ENCODE measurements at regions not wholly inside any gene's neighbourhood (a gene's known extent, or its start where the extent isn't known, plus 50 kb on each side); places are given as distances from the start of the nearest gene placed in this dataset.

DNA sequence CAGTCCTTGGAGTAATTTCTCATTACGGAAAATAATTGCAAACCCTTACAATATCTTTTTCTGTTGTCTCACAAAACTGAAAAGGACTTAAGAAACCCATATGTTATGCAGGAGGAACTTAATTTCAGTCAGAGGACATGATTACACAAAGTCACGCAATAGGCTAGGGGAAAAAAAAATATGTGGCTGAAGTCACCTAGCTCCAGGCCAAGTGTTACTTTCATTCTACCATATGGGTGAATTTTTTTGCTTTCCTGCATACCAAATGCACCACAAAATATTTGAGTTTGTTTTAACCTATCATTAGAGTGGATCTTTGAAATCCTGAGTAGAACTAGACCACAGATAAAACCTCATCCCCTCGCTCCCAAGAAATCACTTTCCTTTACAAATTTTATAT is 523.5 kb downstream of the CAAP1 start:
- DNase-seq (ENCODE audit: low spot score): no peak
- in situ Hi-C loops (cut with MboI; ENCODE audit: low pct_unique_long_range_greater_than_20kb, low sequenced_read_pairs, unreplicated experiment): no loop called here
- TF ChIP-seq, protein P1, sequence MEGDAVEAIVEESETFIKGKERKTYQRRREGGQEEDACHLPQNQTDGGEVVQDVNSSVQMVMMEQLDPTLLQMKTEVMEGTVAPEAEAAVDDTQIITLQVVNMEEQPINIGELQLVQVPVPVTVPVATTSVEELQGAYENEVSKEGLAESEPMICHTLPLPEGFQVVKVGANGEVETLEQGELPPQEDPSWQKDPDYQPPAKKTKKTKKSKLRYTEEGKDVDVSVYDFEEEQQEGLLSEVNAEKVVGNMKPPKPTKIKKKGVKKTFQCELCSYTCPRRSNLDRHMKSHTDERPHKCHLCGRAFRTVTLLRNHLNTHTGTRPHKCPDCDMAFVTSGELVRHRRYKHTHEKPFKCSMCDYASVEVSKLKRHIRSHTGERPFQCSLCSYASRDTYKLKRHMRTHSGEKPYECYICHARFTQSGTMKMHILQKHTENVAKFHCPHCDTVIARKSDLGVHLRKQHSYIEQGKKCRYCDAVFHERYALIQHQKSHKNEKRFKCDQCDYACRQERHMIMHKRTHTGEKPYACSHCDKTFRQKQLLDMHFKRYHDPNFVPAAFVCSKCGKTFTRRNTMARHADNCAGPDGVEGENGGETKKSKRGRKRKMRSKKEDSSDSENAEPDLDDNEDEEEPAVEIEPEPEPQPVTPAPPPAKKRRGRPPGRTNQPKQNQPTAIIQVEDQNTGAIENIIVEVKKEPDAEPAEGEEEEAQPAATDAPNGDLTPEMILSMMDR (IDR thresholded peaks at IDR 0.05; ENCODE audit: extremely low read depth, insufficient read depth, missing control alignments): no peak

DNA sequence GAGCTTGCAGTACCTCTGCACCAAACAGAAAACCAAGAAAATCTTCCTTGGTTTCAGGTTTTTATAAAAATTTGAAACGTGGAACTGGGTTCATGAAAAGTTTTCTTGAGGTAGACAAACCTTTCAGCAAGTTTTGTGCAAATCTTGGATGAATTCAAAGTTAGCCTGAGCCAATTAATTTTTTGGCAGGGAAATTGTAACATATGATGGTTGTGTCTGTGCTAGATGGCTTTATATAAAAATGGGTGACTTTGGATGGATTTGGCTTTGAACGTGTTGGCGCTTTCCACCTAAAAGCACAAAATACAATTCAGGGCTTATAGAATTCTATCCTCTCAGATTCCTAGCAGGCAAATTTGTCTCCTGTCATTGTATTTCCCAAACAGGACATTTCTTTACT is 524.4 kb downstream of the CAAP1 start:
- in situ Hi-C loops (cut with MboI; ENCODE audit: low pct_unique_long_range_greater_than_20kb, low sequenced_read_pairs, unreplicated experiment): no loop called here
- no peak for DNase-seq (ENCODE audit: low spot score)
- TF ChIP-seq, protein P1 (IDR thresholded peaks at IDR 0.05; ENCODE audit: extremely low read depth, insufficient read depth, missing control alignments): no peak

DNA sequence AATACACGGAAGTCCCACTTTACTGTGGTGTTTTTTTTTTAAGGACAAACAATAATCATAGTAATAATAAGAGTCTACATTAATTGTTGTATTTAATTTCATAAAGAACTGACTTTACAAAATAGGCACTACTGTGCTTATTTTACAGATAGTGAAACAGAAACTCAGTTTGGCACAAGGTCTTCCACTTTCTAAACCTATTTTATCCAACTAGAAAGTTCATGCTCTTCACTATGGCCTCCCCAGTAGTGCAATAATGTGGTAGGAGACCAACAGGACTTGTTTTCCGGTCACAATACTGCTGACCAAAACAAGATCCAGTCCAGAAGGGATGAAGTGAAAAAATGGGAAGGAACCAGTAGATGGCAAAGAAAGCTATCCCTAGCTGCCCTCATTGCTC is 531.6 kb downstream of the CAAP1 start:
- DNase-seq (ENCODE audit: low spot score): no peak
- TF ChIP-seq, protein P1 (IDR thresholded peaks at IDR 0.05; ENCODE audit: extremely low read depth, insufficient read depth, missing control alignments): no peak
- in situ Hi-C loops (cut with MboI; ENCODE audit: low pct_unique_long_range_greater_than_20kb, low sequenced_read_pairs, unreplicated experiment): no loop called here

DNA sequence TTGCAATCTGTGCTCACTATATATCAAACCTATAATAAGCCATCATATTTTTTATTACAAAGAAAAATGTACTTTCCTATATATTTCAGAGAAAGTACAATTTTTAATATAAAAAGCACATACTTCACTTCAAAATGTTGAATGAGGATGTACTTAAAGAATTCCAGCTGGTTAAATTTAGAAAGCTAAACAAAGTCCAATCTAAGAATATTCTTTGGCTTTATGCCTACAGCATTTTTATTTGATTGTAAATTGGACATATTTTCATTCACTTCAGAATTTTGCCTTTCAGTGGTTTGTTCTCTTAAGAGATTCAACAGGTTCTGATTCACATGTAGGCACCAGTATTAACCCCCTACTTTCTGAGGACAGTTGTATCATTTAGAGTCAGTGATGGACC is 533.8 kb downstream of the CAAP1 start:
- DNase-seq (ENCODE audit: low spot score): no peak
- TF ChIP-seq, protein P1 (IDR thresholded peaks at IDR 0.05; ENCODE audit: extremely low read depth, insufficient read depth, missing control alignments): no peak
- in situ Hi-C loops (cut with MboI; ENCODE audit: low pct_unique_long_range_greater_than_20kb, low sequenced_read_pairs, unreplicated experiment): no loop called here

DNA sequence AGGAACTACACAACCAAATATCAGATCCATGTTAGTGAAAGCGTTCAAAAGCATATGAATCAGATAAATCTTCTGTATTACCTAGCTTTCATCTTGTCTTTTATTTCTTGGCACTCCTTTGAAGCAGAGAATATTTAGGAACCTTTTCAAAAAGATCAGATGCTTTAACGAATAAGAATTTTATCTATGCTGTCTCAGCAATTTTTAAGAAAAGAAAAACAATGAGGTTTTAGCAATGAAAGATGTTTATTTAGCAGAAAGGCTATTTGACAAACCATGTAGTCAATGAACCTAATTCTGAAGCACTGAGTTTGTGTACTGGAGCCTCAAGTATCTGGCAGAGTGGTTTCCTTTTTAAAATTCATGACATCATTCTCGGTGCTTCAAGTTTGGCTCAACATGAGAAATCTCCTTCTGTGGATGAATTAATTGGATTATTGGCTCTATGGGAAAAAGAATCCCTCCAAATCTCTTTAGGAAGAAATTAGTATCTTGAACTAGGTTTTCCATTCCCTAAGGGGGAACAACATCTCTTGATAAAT is 534.7 kb downstream of the CAAP1 start:
- no peak for DNase-seq (ENCODE audit: low spot score)
- in situ Hi-C loops (cut with MboI; ENCODE audit: low pct_unique_long_range_greater_than_20kb, low sequenced_read_pairs, unreplicated experiment): no loop called here
- TF ChIP-seq, protein P1 (IDR thresholded peaks at IDR 0.05; ENCODE audit: extremely low read depth, insufficient read depth, missing control alignments): no peak

DNA sequence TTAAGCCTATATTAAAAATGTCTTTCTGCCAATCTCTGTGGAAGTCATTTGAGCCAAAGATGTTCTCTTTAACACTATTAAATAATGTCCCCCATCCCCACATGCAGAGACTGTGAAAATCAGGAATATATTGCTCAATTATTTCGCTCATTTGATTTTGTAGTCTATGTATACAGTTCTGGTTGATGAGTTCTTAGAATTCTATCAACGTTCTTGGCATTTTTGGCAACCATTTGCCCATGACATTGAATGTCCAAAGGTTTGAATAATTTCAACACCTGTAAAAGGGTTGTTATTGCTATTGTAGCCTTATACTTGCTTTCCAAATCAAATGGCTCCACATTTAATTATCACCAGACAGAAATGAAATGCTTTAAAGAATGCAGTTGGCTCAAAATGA is 536.1 kb downstream of the CAAP1 start:
- TF ChIP-seq, protein P1 (IDR thresholded peaks at IDR 0.05; ENCODE audit: extremely low read depth, insufficient read depth, missing control alignments): no peak
- DNase-seq (ENCODE audit: low spot score): no peak
- in situ Hi-C loops (cut with MboI; ENCODE audit: low pct_unique_long_range_greater_than_20kb, low sequenced_read_pairs, unreplicated experiment): no loop called here

All from GM13977 (cell line).